Peyer's patch (tissue), 4 donors: ENCODE measurements at regions not wholly inside any gene's neighbourhood (a gene's known extent, or its start where the extent isn't known, plus 50 kb on each side); places are given as distances from the start of the nearest gene placed in this dataset.

Source experiments
- DNase-seq, 3 donors: peaks; one replicate each; pipeline ENCODE4 v3.0.0-alpha.2; 2017 to 2019
- H3K27ac ChIP-seq, 4 donors: fragments of 200-600 bp; sonication (generic); one replicate each; pipeline ENCODE4 v1.5.1; 2016 to 2019
- H3K27me3 ChIP-seq, 2 donors: fragments of 200-600 bp; sonication (generic); one replicate each; pipeline ENCODE4 v1.5.1; 2019
- H3K36me3 ChIP-seq, 3 donors: fragments of 200-600 bp; sonication (generic); one replicate each; pipeline ENCODE4 v1.5.1; 2016 to 2019
- H3K4me1 ChIP-seq, 4 donors: fragments of 200-600 bp; sonication (generic); one replicate each; pipeline ENCODE4 v1.5.1; 2016 to 2019
- H3K4me3 ChIP-seq, 4 donors: fragments of 200-600 bp; sonication (generic); 1 replicate in 3 of 4; 2 replicates in 1 of 4; pipeline ENCODE4 v1.5.1; 2016 to 2019; ENCODE audit warnings: mild to moderate bottlenecking in 1 of 4
- H3K9me3 ChIP-seq, 4 donors: fragments of 200-600 bp; sonication (generic); one replicate each; pipeline ENCODE4 v1.5.1; 2016 to 2019; ENCODE audit warnings: mild to moderate bottlenecking in 1 of 4
- CTCF ChIP-seq, 6 experiments: fragments of 450-650 bp in 4 of 6; fragments of 200-600 bp in 2 of 6; sonication (generic) in 1 of 6; IDR thresholded peaks; one replicate each; pipeline ENCODE4 v1.5.1; 2017 to 2019; ENCODE audit warnings: antibody characterized with exemption in 6 of 6, mild to moderate bottlenecking in 3 of 6, moderate library complexity in 1 of 6
- POLR2A ChIP-seq, 2 donors: fragments of 450-650 bp; IDR thresholded peaks; one replicate each; pipeline ENCODE4 v1.5.1; 2017; ENCODE audit warnings: antibody characterized with exemption in 2 of 2, mild to moderate bottlenecking in 2 of 2, moderate library complexity in 2 of 2

- no peak for DNase-seq
Measured at GRCh38 chr5:2149195-2149539, 266.4 kb upstream of the IRX4 start.

GRCh38 chr5:2148312-2149194 is 265.8 kb upstream of the IRX4 start:
- H3K27ac ChIP-seq, result no peak overlapping the region
- no peak overlapping the region for H3K4me3 ChIP-seq
- DNase-seq, result no peak
- H3K27me3 ChIP-seq, result no peaks in the 10 kb centered on the region
- TF ChIP-seq CTCF (IDR thresholded peaks at IDR 0.05) (no peak), POLR2A (IDR thresholded peaks at IDR 0.05) (no peak)
- peaks cover 0 to 3% (median 0%) of the 10 kb centered on the region in 4 donors for H3K9me3 ChIP-seq
- no peaks in the 10 kb centered on the region for H3K4me1 ChIP-seq
- H3K36me3 ChIP-seq, result no peaks in the 10 kb centered on the region

More at GRCh38 chr5:2149195-2149539, 266.4 kb upstream of the IRX4 start:
- no peak for TF ChIP-seq CTCF (IDR thresholded peaks at IDR 0.05)
- no peak for TF ChIP-seq POLR2A (IDR thresholded peaks at IDR 0.05)
- H3K27ac ChIP-seq, result no peak overlapping the region
- H3K4me3 ChIP-seq, result no peak overlapping the region
- H3K4me1 ChIP-seq, result no peaks in the 10 kb centered on the region
- no peaks in the 10 kb centered on the region for H3K36me3 ChIP-seq
- H3K27me3 ChIP-seq, result no peaks in the 10 kb centered on the region
- peaks cover 0 to 3% (median 0%) of the 10 kb centered on the region in 4 donors for H3K9me3 ChIP-seq

GRCh38 chr5:2147504-2148311 is 265.0 kb upstream of the IRX4 start:
- Histone ChIP-seq H3K36me3 (no peaks in the 10 kb centered on the region), H3K4me1 (no peaks in the 10 kb centered on the region), H3K4me3 (no peak overlapping the region), H3K9me3 (peaks cover 0 to 3% (median 0%) of the 10 kb centered on the region in 4 donors), H3K27me3 (no peaks in the 10 kb centered on the region), H3K27ac (no peak overlapping the region)
- DNase-seq, result no peak
- TF ChIP-seq POLR2A (IDR thresholded peaks at IDR 0.05) (no peak), CTCF (IDR thresholded peaks at IDR 0.05) (no peak)

- no peaks in the 10 kb centered on the region for H3K36me3 ChIP-seq
- peaks cover 0 to 3% (median 0%) of the 10 kb centered on the region in 4 donors for H3K9me3 ChIP-seq
- H3K4me3 ChIP-seq, result no peak overlapping the region
- peak in 1 of 3 donors; percentile 29 for DNase-seq
- H3K27ac ChIP-seq, result no peak overlapping the region
- TF ChIP-seq POLR2A (IDR thresholded peaks at IDR 0.05), result no peak
- no peaks in the 10 kb centered on the region for H3K27me3 ChIP-seq
- no peaks in the 10 kb centered on the region for H3K4me1 ChIP-seq
Measured at GRCh38 chr5:2143646-2144353, 261.1 kb upstream of the IRX4 start.

GRCh38 chr5:2143088-2143487 is 260.4 kb upstream of the IRX4 start:
- DNase-seq, result peak in 1 of 3 donors; percentile 37
- Histone ChIP-seq H3K9me3 (peaks cover 0 to 3% (median 0%) of the 10 kb centered on the region in 4 donors), H3K27me3 (no peaks in the 10 kb centered on the region), H3K4me3 (no peak overlapping the region), H3K36me3 (no peaks in the 10 kb centered on the region), H3K4me1 (no peaks in the 10 kb centered on the region), H3K27ac (no peak overlapping the region)
- TF ChIP-seq CTCF (IDR thresholded peaks at IDR 0.05), result no peak
- no peak for TF ChIP-seq POLR2A (IDR thresholded peaks at IDR 0.05)
